Occipital lobe (tissue), 1 donor: ENCODE measurements at regions not wholly inside any gene's neighbourhood (a gene's known extent, or its start where the extent isn't known, plus 50 kb on each side); places are given as distances from the start of the nearest gene placed in this dataset.

ENCODE experiments used
- DNase-seq: peaks from one replicate; lab custom pipeline; 2025; lab: John Stamatoyannopoulos, UW

DNA sequence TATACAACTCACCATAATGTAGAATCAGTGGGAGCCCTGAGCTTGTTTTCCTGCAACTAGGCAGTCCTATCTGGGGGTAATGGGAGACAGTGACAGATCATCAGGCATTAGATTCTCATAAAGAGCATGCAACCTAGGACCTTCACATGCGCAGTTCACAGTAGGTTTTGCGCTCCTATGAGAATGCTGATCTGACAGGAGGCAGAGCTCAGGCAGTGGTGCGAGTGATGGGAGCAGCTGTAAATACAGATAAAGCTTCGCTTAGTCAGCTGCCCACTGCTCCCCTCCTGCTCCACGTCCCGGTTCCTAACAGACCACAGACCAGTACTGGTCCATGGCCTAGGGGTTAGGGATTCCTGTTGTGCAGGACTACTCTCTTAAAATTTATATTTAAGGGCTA lies 255.3 kb upstream of the POU3F3 start:
- DNase-seq, result no peak

DNA sequence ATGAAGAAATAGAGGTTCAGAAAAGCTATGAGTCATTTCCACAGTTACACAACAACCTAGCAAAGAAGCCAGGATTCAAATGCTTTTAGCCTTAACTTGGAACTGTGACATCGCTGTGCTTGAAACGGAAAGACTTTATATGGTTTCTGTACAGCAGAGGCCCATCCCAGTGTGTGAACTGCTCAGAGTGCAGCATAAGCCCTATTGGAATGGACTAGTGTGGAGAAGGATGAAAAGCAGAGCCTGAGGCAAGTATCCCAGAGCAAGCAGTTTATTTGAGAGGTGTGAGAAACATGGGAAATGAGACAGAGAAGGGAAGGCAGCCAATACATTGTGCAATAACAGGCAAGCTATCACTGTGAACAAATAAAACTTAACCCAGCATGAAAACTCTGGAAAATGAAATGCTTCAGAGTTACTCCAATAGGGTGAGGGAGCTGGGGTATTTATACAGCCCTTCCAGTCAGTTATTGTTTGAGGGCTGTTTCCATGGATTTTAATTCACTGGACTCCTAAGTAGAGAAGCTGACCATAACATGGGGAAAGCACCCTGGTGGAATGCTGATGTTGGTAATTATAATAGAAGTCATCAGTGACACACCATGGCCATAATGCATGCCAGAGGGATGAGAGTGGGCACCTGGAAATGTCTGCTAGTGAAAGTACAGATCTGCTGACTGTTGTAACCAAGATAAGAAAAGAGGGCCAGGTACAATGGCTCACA lies 254.0 kb upstream of the POU3F3 start:
- DNase-seq, result peak; percentile 35

DNA sequence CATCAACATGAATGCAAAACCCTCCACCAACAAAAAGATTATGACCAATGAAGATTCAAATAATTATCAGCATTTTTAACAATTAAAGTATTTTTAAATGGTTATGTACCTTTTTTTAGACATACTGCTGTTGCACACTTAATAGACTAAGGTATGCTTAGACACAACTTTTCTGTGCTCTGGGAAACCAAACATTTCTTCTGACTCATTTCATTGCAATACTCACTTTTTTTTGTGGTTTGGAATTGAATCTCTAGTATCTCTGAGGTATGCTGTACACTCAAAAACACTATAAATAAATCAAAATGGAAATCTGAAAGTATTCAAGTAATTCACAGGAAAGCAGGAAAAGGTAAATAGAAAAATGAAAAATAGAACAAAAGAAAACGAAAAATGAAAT lies 247.9 kb upstream of the POU3F3 start:
- DNase-seq, result no peak

DNA sequence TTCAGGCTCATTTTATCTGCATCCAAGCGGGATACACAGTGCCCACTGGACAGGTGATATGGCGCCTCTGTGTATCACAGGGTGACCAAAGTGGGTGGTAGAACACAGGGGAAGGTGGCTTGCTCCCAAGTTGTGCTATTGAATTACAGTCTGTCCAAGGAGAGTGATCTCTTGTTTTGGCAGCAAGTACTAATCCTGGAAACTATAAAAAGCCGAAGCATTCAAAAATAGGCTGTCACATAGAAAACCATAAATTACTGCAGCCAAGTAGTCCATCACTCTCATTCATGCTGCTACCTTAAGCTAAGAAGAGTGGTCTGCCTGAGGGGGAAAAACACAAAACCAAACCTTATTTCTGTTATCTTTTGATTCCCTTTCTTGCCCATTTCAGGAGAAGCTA lies 237.1 kb upstream of the POU3F3 start:
- DNase-seq, result peak; percentile 13

DNA sequence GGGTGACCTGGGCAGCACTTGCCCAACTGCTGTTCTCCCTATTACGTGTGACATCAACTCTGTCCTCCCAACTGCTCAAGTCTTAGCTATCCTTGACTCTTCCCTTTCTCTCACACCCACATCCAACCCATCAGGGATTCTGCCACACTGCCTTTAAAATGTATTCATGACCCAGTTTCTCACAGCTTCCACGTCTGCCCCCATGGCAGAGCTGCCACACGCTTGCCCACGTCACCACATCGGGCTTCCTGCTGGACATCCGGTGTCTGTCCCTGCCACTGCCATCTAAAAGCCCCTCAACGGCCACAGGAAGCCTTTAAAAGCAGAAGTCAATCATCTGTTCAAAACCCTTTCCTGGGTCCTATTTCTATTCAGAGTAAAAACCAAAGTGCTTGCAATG lies 233.1 kb upstream of the POU3F3 start:
- no peak for DNase-seq

DNA sequence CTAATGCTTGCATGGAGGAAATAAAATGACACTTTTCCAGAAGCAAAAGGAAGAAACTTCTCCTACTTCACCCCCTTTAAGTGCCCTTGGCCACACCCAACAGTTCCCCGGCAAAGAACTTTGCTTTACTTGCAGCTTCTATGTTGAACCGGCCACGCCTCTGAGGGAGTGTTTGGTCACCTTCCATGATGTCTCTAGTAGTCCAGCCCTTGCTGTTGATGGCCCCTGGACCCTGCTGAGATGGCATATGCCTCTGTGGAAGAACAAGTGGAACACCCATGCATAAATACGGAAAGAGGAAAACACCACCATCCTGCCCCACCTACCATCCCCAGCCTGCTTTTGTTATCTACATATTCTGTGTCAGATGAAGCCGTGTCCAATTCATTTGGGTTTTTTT lies 218.3 kb upstream of the POU3F3 start:
- DNase-seq, result no peak

DNA sequence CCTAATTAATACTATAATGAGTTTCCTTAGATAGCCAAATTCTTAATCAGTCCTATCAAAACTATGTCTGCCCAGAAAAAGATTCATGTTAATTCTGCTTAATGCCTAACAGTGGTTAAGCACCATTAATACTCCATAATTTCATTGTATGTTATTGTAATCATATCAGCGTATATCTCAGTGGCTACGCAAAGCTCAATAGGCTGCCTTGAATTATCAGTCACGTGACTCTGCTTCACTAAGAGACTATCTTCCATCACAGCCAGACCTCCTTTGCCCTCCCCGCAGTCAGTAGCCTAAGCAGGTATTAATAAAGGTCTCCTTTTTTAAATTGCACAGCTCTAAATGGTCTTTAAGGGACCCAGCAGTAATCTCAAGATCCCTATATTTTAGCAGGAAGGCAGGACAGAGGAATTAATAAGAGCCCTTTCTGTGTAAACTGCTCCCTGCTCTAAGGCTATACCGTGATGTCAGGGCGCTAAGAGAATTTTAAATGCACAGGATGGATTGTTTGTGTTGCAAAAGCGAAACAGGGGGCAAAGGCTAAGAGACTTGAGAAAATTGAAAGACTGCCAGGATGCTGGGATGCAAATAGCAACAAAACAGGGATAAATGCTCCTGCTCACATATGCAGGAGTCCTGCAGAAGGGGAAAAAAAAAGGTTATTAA lies 215.6 kb upstream of the POU3F3 start:
- no peak for DNase-seq

DNA sequence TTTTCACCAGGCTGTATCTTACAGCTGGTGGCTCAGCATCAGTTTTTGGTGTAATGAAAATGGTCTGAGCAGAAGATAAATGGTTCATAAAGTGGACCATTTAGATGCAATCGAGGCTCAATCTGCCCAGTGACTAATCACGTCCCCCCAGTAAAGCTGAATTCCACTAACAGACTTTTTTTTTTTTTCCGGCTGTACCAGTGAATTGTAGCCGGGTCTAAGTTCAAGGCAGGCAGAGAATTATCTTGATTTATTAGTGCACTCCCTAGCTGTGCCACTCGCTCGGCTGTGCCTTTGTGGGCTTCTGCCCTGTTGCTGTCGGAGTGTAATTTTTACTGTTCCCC lies 215.1 kb upstream of the POU3F3 start:
- no peak for DNase-seq

DNA sequence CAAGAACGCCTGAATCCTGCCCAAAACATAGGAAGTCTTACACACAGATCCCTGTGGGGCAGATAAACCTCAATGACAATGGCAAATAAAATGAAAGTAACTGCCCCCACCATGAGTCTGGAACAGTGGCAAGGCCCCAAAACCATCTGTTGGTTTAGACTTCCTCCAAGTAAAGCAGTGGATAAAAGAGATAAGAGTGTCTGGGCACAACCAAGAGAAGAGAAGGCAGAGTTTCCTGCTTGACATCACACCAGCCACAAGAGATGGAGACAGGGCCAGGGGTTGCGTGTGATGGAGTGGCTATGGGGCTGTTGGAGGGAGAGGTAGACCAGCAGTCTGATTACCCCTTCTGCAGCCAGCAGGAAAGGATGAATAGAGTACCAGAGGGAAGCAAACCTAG lies 212.1 kb upstream of the POU3F3 start:
- no peak for DNase-seq

DNA sequence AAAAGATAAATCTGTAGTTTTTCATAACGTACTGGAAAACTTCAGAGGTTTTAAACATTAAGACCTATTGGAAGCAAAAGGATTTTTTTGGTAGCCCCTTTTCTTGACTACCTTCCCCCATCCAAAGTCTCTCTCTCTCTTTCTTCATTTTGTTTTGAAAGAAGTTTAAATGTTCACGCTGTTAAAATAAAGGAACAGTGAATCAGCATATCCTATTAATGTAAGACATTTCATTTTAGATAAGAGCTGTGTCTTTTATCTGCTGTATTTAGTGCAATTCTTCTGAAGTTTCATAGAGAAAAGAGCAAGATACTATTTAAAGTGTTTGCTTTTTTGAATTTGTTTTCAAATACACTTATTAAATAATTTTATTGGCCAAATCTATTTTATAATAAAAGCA lies 205.5 kb upstream of the POU3F3 start:
- no peak for DNase-seq

DNA sequence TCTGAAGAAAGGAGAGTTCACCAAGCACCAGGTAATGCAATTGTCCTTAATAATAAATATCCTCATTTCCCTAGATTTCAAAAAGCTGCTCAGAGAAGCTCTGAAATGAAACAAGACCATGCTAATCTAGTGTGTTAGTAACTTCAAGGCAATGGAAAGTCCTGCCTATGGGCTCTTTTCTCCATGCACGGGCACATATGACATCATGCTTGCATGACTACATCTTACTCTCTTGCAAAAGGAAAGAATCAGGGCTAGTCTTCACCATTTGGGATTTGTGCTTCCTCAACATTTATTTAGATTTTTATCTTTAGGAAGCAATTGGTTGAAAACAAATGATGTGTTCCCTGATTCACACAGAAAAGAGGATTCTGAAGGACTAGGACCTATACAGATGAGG lies 204.0 kb upstream of the POU3F3 start:
- no peak for DNase-seq

DNA sequence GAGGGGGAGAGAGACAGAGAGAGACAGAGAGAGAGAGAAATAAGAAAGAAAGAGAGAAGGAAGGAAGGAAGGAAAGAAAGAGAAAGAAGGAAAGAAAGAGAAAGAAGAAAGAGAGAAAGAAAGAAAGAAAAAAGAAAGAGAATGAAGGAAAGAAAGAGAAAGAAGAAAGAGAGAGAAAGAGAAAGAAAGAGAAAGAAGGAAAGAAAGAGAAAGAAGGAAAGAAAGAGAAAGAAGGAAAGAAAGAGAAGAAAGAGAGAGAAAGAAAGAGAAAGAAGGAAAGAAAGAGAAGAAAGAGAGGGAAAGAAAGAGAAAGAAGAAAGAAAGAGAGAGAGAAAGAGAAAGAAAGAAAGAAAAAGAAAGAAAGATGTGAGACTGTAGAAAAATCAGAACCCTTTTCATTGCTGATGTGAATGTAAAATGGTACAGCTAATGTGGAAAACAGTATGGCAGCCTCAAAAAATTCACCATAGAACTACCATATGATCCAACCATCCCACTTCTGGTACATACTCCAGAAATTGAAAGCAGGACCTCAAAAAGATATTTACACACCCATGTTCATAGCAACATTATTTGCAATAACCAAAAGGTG lies 203.4 kb upstream of the POU3F3 start:
- DNase-seq, result no peak

DNA sequence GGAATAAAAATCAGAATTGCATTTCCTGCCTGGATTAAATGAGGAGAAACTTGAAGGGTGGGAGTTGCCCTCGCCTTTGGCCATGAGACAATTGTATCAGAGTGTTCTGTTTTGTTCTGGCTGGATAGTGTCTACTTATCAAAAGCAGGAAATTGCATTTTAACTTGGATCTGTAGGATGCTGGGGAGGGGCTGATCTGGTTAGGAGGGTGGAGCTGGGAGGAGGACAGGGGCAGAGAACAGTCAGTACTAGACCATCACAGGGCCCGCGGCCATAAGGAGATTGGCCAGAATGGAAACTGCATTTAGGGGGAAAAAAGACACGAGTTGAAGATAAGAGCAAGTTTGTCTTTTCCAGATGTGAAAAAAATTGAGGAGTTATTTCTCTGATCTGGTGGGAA lies 199.1 kb upstream of the POU3F3 start:
- DNase-seq, result no peak

DNA sequence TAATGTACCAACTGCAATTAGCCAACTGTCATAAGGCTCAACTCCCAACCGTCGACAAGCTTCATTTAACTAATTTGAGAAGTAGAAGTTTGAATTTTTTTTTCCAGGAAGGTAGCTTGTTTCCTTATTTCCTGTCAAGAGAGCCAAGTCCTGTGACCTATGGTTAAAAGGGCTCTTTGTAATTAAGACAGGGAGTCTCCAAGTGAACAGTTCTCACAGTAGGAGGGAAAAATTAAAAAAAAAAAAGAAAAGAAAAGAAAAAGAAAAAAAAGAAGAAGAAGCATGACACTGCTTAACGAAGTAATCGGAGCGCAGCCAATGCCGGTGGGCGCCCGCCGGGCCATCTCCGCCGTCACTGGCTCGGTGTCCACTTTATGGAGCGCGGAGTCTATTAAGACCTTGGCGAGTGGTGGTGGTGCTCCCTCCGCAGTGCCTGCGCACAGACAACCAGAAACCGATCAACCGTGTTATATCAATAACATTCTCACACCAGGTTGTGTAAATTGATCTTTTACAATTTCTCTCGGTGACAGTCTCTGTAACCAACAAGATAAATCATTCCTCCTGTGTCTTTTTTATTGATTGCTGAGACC lies 197.2 kb upstream of the POU3F3 start:
- DNase-seq, result no peak

DNA sequence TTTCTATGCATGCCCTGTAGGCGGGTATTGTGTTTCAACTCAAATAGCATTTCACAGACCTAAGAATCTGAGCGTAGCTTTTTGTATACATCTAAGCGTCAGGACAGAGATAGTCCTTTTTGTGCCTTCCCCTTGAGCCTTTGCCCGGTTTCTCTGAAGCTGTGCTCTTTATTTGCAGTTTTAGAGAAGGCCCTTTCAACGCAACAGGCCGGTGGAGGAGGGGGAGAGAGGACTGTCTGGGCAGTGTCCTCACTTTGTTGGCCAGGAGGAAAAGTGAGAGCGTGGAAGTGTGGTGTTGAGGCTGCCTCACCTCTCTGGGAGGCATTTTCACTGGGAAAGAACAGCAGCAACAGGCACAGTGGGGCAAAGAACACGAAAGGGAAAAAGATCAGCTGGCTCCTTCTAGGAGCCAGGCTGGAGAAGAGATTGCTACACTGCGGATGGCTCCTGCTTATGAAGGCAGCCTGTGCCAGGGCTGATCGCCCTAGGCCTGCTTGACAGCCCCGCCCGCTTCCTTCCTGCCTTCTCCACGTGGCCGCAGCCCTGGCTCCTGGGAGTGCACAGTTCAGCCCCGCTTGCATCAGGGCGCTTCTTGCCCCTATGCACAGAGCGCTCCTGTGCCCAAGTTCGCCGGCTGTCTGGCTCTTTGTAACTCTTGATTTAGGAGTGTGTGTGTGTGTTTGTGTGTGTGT lies 195.6 kb upstream of the POU3F3 start:
- DNase-seq, result peak; percentile 10

DNA sequence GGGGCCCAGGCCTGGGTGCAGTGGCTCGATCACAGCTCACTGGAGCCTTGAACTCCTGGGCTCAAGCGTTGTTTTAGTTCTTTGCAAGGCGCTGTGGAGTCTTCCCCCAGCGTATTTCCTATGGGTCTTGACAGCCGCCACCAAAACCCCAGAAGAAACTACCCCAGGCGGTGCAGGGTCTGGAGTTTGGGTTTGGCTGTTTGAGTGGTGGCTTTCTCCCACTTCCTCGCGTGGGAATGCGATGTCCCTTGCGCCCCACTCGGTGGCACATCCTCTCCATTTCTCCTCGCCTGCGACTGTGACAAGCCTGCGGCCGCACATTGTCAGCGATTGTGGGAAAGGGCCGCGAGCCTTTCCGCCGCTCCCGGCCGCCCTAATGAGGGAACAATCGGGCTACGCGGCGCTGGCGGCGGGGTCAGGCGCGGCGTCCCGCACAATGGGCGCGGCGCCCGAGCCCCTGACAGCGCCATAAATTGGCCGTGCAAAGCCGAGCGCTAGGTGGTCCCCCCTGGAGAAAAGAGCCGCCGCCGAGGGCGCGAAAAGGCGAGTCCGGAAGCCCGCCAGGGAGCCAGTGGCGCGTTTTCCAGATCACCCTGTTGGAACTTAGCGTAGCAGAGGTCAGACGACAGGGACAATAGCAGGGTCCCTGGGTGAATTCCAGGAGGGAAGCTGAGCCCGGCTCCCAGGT lies 194.9 kb upstream of the POU3F3 start:
- DNase-seq, result no peak

DNA sequence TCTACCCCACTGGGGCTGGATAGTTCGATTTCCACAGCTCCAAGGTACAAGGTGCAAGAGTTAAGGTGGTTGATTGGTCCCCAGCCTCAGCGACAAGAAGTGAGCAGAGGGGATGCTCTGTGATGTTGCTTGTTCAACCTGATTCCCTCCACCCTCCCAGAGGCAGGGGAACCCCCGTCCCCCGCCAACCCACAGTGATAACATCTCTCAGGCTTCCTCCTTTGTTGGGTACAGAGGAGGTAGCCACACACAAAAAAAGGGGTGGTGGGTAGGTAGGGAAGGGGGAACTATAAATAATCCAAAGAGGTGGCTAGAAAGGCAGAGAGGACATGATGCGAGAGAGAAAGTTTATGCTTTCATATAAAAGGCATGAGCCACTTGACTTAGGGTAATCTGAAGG lies 192.9 kb upstream of the POU3F3 start:
- DNase-seq, result no peak

DNA sequence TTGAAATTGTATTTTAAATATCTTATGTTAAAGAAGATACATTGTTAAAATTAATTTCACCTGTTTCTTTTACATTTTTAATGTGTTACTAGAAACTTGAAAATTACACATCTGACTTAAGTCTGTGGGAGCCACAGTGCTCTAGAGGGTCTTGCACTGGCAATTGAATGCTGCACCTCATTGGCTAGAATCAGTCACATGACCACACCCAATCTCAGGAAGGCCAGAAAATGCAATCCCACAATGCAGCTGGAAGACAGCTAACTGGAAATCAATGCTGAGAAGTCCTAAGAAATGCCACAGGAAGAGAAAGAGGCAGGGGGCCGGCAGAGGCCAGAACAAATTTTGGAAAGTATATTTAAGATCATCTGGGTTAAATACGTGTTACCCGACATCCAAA lies 189.2 kb upstream of the POU3F3 start:
- no peak for DNase-seq

DNA sequence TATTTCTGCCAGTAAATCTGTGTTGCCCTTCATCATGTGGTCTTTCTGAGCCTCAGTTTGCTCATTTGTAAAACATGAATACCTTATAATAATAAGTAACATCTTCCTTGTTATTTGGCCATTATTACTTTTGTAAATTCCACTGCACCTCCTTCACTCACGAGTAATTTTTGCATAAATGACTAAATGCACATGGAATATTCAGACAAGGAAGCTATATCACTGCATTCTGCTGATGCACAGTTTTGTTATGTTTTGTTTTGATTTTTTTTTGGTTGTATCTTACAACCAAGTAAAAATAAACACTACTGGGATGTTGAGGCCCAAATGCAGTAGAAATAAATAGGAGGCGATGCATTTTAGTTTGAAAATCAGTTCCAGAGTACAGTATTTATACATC lies 185.3 kb upstream of the POU3F3 start:
- no peak for DNase-seq

DNA sequence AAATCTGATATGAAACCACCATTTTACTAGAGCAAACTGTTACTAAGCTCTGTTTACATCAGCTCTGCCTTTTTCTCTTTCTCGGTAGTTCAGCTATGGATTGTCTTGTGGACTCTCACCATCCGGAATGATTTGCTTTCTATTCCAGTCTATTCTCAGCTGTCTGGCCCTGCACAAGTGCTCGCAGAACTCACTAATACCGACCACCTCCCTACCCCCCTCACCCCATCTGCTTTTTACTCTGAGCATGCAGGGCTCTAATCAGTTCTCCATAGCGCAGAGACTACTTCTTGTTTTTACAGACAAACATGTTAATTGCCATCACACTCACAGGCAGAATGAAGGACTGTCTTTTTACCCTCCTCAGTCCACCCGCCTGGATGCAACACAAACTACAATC lies 180.7 kb upstream of the POU3F3 start:
- DNase-seq, result no peak

DNA sequence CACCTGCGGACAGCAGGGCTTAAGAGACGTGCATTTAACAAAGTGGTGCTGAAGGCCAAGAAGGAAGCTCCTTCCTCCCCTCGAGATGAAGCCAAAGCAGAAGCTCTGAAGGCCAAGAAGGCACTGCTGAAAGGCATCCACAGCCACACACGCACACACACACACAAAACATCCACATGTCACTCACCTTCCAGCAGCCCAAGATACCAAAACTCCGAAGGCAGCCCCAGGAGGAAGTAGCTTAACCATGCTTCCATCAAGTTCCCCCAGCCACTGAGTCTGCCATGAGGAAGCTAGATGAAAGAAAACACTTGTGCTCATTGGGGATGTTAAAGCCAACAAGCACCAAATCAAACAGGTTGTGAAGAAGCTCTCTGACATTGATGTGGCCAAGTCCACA lies 175.7 kb upstream of the POU3F3 start:
- no peak for DNase-seq

DNA sequence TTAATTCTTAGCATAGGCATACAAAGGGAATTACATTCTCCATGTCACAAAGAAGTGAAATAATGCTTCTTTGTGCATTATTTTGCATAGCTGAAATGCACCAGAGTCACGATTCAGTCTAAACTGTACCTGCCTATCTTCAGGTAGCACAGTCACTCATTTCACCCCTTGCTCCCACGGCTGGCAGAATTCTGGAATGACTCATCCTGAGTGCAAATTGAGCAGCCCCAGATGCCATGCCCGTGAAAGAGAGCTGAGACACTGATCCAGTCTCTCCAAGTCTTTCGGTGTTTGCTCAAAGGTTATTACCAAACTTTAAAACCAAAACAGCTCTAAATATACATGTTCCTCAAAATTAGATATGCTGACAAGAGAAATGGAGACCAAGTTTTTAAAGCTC lies 168.3 kb upstream of the POU3F3 start:
- DNase-seq, result no peak
